Renal pelvis (tissue), 1 donor: ENCODE measurements at regions not wholly inside any gene's neighbourhood (a gene's known extent, or its start where the extent isn't known, plus 50 kb on each side); places are given as distances from the start of the nearest gene placed in this dataset.
A peak's percentile ranks its signal among the peaks of the same experiment; 100 is the strongest.
"Not testable (repeated sequence)": the region's sequence is repeated elsewhere in the genome, so short reads cannot be mapped to it uniquely, and the experiment has no call there.

ENCODE experiments used
- DNase-seq: peaks from one replicate; pipeline ENCODE4 v3.0.0-alpha.2; 2013

DNA sequence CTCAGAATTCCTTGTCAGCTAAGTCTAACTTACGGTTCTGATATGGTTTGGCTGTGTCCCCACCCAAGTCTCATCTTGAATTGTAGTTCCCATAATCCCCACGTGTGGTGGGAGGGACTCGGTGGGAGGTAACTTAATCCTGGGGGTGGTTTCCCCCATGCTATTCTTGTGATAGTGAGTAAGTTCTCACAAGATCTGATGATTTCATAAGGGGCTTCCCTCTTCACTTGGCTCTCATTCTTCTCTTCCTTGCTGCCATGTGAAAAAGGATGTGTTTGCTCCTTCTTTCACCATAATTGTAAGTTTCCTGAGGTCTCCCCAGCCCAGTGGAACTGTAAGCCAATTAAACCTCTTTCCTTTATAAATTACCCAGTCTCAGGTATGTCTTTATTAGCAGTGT is 163.0 kb downstream of the PMAIP1 start:
- DNase-seq, result not testable (repeated sequence)

GRCh38 chr18:60062396-60062795 is 162.6 kb downstream of the PMAIP1 start:
- no peak for DNase-seq

DNA sequence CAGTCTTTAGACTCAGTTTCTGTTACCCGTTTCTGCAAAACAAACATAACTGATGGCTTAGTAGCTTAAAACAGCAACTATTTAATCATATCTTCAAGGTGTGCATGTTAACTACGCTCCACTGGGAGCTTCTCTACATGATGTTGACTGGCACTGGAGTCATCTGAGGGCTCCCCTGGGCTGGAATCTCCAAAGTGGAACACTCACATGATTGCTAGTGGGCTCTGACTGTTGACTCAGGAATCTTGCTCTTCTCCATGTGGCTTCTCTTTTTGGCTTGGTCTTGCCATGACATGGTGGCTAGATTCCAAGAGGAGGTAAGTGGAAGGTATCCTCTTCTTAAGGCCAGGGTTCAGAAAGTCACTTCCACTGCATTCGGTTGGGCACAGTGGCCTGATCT is 160.8 kb downstream of the PMAIP1 start:
- DNase-seq, result no peak

DNA sequence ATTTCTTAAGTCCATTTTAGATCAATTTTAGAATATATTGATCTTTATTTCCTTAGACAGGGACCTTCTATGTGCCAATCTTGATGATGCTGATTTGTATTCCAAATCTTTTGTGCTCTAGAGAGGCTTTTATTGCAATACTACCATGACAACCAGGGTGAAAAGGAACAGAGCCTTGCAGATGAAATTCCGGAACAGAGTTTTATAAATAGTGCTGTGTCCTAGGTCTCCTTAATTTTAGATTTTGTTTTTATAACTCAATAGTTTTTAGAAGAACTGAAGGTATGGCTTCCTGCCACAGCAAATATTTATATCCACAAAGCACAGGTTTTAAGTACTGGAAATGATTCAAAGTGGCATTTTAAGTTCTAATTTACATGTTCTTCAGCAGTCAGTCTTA is 160.2 kb downstream of the PMAIP1 start:
- DNase-seq, result no peak

DNA sequence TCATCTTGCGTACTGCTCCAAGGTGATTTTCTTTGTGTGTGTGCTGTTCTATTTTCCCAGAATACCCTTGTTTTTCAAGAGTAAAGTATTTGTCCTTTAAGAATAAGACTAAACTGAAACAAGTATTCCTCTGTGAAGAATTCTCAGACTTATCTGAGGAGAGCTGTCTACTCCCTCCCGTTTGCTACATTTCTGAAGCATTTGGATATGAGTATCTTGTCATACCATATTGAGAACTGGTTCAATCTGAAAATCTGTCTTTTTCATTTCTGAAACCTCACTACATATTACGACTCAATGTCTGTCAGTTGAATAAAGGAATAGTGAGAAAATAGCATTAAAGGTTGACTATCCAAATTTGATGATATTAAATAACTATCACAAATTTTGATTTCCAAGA is 159.4 kb downstream of the PMAIP1 start:
- DNase-seq, result no peak

DNA sequence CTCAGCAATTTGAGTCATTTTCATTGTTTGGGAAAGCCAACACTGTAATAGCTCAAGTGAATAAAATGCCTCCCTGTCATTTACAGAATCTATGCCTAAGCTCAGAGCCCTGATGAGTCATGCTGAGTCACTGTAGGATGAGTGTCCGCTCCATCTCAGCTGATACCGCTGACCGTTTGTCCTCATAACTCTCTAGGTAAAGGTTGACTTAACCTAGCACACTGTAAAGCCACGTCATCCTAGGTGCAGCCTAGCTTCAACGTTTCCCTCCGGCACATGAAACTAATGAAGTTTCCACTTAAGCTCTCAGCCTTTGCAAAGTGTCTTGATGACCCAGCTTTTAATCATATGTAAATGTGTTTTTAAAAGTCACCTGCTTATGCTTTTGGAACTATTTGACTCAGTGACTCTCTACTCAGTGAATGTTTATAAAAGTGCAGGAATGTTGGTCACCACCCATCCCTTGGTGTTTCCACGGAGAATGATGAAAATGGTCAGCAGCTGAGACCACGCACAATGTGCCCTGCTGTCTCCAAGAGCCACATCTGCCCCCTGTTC is 154.0 kb downstream of the PMAIP1 start:
- no peak for DNase-seq

- DNase-seq, result no peak
These were observed 151.0 kb downstream of the PMAIP1 start for GRCh38 chr18:60050821-60051220.

DNA sequence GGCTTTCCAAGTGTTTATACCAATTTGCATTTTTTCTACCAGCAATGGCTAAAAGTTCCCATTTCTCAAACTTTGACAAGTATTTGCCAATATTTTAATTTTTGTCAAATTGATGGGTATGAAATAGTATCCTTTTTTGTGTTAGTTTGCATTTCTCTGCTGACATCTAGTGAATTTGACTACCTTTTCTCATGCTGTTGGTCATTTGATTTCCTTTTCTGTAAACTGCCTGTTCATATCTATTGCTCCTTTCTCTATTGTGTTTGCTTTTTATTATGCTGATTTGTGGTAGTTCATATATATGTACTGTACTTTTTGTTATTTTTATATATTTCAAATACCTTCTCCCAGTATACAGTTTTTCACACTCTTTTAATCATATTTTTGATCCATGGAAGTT is 149.4 kb downstream of the PMAIP1 start:
- DNase-seq, result no peak

DNA sequence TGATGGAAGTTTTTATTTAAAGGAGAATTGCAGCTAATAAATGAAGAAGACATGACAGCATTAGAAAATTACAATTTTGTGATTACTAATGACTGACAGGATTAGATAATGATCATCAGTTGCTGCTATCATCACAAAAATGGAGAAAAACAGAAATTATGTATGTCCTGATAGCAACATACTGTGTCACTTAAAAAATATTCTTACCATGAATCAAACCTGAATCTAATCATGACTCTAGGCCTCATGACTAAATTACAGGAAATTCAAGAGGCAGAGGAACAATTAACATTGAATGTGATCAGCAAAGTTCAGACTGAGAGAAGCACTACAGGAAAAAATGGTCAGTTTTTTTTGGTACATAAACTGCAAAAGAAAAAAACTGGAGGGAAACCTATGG is 147.8 kb downstream of the PMAIP1 start:
- DNase-seq, result no peak

GRCh38 chr18:60044290-60045006 is 144.7 kb downstream of the PMAIP1 start:
- no peak for DNase-seq

DNA sequence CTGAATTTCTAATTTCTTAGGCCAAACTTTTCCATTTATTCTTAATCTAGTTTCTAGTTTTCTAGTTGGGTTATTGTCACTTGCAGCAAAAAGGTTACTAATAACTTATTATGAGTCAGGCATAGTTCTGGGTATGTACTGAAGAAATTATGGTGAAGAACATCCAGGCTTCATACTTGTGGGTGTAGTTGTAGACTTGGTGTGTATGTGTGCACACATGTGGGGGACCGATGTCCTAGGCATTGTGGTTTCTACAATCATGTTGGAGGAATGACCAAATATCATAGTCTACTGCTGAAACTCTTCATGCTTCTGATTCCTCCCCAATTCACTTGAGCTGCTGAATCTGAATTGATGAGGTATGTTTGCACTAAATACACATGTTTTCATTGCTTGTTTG is 141.2 kb downstream of the PMAIP1 start:
- DNase-seq, result no peak

DNA sequence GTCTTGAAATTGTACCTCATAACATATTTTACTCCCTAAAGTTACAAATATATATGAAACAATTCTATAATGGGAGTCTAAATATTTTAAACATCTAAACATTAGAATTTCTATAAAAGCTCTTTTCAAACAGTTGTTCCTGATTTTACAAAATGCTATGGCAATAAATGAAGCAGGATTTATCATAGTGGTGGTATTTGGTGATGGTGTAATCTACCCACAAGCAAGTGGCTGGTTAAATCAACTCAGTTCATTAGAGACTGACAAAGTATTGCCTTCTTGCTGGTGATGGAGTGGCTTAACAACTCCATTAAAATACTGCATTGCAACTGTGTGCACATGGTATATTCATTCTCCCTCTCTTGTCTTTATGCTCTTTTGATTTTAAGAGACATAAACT is 138.9 kb downstream of the PMAIP1 start:
- no peak for DNase-seq

DNA sequence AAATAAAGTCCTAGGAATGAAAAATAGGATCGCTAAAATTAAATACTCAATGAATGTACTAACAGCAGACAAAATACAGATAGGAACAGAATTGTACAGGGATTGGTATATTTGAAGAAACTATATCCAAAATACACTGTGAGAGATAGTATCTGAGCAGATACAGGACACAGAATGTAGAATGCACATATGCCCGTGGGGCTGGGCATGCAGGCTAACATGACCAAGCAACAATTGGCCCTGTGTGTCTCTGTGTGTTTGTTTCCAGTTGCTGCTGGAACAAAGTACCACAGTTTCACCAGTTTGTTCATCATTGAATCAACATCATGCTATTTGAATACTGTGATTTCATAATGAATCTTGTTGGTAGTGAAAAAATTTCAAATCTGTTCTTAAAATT is 127.6 kb downstream of the PMAIP1 start:
- no peak for DNase-seq

DNA sequence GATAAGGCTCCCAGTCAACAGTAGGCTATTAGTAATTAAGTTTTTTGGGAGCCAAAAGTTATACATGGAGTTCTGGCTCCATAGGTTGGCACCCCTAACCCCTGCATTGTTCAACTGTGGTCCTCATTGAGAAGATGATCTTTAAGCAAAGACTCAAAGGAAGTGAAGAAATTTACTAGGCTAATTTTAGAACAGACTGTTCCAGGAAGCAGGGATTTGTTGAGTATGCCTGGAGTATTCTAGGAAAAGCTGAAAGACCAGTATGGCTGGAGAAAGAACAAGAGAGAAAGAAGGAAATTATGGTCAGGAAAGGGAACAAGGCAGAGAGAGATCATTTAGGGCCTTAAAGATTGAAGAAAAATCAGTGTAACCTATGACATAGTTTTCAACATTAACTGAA is 125.1 kb downstream of the PMAIP1 start:
- no peak for DNase-seq

DNA sequence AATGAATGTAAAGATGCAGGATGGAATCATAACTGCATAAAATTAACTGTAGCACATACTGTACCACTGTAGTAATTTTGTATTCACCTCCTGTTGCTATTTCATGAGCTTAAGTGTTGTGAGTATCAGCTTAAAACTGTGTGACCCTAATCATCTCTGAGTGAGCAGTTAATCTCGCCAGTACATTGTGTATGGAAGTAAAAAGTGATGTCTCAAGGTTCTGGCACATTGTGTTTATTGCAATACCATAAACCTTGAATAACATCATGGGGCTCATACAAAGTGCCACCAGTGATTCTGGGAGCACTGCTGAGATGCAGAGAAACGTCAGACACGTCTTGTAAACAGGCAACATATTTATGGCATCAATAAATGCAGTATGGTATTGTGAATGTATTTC is 124.5 kb downstream of the PMAIP1 start:
- no peak for DNase-seq

- no peak for DNase-seq
These were observed 123.0 kb downstream of the PMAIP1 start for GRCh38 chr18:60022671-60023276.

DNA sequence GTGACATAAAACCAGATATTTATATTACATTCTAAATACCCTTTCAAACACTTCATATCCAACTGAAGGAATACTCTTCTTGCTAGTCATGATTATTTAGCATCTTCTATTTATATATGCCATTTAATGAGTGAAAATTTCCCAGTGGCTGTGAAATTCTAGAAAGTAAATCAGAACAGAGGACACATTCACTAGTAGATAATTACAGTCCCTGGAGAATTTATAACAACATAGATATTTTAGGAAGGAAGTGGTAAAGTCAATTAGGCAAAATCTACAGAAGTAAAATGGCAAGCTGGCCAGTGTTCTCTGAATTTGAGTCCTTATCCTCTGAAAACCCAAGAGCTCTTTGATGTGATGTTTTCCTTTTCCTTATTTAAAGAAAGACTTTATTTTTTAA is 121.8 kb downstream of the PMAIP1 start:
- DNase-seq, result no peak

DNA sequence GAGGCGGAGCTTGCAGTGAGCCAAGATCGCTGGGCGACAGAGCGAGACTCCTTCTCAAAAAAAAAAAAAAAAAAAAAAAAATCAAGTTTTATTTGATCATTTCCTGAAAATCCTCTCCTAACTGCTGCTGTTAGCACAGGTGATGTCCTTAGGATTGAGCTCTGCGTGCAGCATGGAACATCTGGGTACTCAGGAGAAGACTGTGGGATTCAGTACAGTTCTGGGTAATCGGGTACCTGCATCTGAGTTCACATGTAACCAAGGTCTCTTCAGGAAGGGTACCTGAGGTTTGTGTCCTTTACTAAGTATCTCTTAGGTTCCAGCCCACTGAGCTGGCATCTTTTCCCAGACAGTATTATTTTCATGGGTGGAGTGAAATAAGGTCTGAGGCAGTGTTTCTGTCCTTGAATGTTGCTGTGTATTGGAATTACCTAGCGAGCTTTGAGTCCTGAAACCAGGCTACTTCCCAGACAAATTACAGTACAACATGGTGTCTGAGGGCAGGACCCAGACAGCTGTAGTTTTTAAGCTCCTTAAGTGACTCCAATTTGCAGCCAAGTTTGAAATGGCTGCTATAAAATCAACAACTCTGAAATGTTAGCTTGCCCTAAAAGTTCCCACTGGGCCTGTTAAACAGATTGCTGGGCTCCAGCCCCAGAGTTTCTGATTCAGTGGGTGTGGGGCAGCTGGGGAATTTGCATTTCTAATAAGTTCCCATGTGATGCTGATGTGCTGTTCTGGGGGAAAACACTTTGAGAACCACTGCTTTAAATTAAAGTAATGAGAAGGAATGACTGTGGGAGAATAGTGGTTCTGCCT is 120.5 kb downstream of the PMAIP1 start:
- DNase-seq, result peak; percentile 48

- DNase-seq, result no peak
These were observed 119.7 kb downstream of the PMAIP1 start for GRCh38 chr18:60019463-60019840.

DNA sequence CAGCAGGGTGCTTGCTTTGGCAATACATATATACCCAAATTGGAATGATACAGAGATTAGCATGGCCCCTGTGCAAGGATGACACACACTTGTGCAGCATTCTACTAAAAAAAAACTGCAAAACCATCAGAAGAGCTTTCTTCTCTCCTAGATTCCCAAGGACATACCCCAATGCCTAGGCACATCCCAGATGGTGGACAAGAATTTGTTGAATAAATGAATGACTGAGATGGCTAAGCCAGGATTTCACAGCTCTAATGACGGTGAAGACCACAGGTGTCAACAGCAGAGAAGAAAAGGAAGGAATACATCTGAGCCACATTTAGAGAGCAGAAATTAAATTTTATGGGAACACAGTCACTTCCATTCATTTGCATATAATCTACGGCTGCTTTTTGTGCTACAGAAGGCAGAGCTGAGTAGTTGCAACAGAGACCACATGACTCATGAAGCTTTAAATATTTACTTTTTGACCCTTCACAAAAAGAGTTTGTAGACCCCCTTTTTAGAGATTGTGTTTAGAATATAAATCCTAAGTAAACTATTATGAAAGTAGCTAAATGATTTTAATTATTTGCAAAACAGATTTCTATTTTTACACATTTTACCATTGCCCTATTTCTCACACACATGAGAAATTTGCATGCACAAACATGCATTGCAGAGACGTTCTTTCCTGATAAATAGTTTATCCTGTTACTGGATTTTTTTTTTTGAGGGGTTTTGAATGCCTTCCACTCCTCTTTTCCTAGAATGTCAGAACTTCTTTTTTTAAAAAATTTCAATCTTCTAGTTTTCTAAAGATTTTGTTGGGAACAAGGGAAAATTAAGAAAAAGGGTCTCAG is 119.0 kb downstream of the PMAIP1 start:
- DNase-seq, result no peak

DNA sequence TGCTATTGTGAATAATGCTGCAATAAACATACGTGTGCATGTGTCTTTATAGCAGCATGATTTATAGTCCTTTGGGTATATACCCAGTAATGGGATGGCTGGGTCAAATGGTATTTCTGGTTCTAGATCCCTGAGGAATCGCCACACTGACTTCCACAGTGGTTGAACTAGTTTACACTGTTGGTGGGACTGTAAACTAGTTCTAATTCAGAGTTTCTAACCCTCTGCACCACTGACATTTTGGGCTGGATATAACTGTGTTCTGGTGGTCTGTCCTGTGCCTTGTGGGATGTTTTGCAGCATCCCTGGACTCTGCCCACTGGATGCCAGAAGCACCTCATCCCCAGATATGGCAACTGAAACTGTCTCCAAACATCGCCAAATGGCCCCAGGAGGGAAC is 118.3 kb downstream of the PMAIP1 start:
- DNase-seq, result not testable (repeated sequence)

- DNase-seq, result no peak
These were observed 117.6 kb downstream of the PMAIP1 start for GRCh38 chr18:60017371-60017770.
